GM20000 (cell line): ENCODE measurements at regions not wholly inside any gene's neighbourhood (a gene's known extent, or its start where the extent isn't known, plus 50 kb on each side); places are given as distances from the start of the nearest gene placed in this dataset.

Experiments
- DNase-seq: peaks from one replicate; pipeline ENCODE4 v3.0.0; 2012; ENCODE audit warnings: low spot score
- CTCF ChIP-seq: IDR thresholded peaks from 2 replicates; pipeline ENCODE4 v1.5.1; 2012; ENCODE audit warnings: mild to moderate bottlenecking, control low read depth; ENCODE audit errors: extremely low read depth, missing control alignments

GRCh38 chr7:25928549-25929330 lies 223.3 kb upstream of the NFE2L3 start:
- DNase-seq: no peak
- no peak for TF ChIP-seq CTCF

GRCh38 chr7:25929448-25929847 lies 222.6 kb upstream of the NFE2L3 start:
- no peak for DNase-seq
- TF ChIP-seq CTCF: no peak

GRCh38 chr7:25930492-25931048 lies 221.4 kb upstream of the NFE2L3 start:
- no peak for TF ChIP-seq CTCF
- DNase-seq: no peak

DNA sequence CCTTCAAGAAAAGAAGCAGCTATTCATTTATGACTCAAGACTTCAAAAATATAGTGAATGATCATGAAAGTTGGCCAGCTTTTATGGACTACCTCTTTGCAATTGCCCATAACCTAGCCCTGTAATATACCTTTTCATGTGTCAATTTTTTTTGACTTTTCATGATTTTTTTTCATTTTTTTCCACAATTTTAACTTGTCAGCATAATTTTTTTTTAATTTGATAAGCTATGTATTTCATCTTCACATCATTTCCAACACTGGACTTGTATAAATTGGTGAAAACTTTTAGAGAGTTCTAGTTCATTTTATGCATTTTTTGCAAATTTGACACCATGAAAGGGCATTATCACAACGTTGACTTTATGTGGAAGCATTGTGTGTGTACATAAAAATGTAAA lies 220.8 kb upstream of the NFE2L3 start:
- DNase-seq: no peak
- no peak for TF ChIP-seq CTCF

DNA sequence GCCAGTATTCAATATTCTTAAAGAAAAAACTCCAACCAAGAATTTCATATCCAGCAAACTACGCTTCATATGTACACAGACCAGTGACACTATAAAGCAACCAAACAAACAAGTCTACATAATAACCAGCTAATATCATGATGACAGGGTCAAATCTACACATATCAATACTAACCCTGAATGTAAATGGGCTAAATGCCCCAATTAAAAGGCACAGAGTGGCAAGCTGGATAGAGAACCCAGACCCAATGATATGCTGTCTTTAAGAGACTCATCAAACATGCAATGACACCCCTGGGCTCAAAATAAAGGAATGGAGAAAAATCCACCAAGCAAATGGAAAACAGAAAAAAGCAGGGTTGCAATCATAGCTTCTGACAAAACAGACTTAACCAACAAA lies 218.1 kb upstream of the NFE2L3 start:
- TF ChIP-seq CTCF: no peak
- DNase-seq: no peak

GRCh38 chr7:25940086-25940906 lies 211.7 kb upstream of the NFE2L3 start:
- no peak for TF ChIP-seq CTCF
- no peak for DNase-seq
